ENCODE measurements at regions not wholly inside any gene's neighbourhood (a gene's known extent, or its start where the extent isn't known, plus 50 kb on each side); places are given as distances from the start of the nearest gene placed in this dataset.

DNA sequence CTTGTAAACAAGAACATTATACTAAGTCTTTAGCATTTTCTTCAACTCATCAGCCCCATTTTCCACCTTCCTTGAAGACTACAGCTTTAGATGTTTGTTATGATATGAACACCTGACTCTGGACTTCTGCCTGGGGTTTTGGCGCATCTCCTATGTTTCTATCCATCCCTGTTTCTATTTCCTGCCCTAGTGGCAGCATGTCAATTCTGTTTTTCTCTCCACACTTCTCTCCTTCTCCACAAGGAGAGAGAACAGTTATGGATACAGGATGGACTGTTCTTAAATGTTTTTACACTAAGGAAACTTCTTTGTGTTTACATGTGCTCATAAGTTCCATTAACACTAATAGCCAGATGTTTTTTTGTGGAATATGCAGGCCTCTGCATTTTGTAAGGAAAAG is 423.3 kb upstream of the IL12A start:
- TF ChIP-seq POLR2A (IDR thresholded peaks at IDR 0.05; ENCODE audit: low read depth, low read length) (no peak), POLR2AphosphoS5 (IDR thresholded peaks at IDR 0.05; ENCODE audit: low read depth, low read length) (no peak), TAF1 (IDR thresholded peaks at IDR 0.05; ENCODE audit: low read depth, low read length) (no peak), POU2F2 (IDR thresholded peaks at IDR 0.05; ENCODE audit: low read depth, low read length) (no peak), PAX5 (IDR thresholded peaks at IDR 0.05; ENCODE audit: insufficient read depth, low read length, severe bottlenecking) (no peak), SPI1 (IDR thresholded peaks at IDR 0.05; ENCODE audit: low read depth, low read length) (no peak)
